ENCODE measurements at regions not wholly inside any gene's neighbourhood (a gene's known extent, or its start where the extent isn't known, plus 50 kb on each side); places are given as distances from the start of the nearest gene placed in this dataset.

- DNase-seq (ENCODE audit: low spot score): no peak
Observed at GRCh38 chr7:46003896-46004875, 83.1 kb upstream of the IGFBP3 start.

- DNase-seq (ENCODE audit: low spot score): no peak
Observed at GRCh38 chr7:46003161-46003560, 82.1 kb upstream of the IGFBP3 start.

- DNase-seq (ENCODE audit: low spot score): no peak
Observed at GRCh38 chr7:46000513-46000912, 79.4 kb upstream of the IGFBP3 start.

GRCh38 chr7:45999541-45999940, 78.5 kb upstream of the IGFBP3 start:
- DNase-seq (ENCODE audit: low spot score): no peak

- DNase-seq (ENCODE audit: low spot score): no peak
Observed at GRCh38 chr7:45998506-45998905, 77.4 kb upstream of the IGFBP3 start.

- DNase-seq (ENCODE audit: low spot score): no peak
Observed at GRCh38 chr7:45993621-45994020, 72.5 kb upstream of the IGFBP3 start.

GRCh38 chr7:45992826-45993225, 71.8 kb upstream of the IGFBP3 start:
- DNase-seq (ENCODE audit: low spot score): no peak

- DNase-seq (ENCODE audit: low spot score): no peak
Observed at GRCh38 chr7:45990276-45990675, 69.2 kb upstream of the IGFBP3 start.

GRCh38 chr7:45988405-45989057, 67.5 kb upstream of the IGFBP3 start:
- no peak for DNase-seq (ENCODE audit: low spot score)

GRCh38 chr7:45987521-45988290, 66.6 kb upstream of the IGFBP3 start:
- no peak for DNase-seq (ENCODE audit: low spot score)

- DNase-seq (ENCODE audit: low spot score): no peak
Observed at GRCh38 chr7:45986355-45987298, 65.6 kb upstream of the IGFBP3 start.

GRCh38 chr7:45985902-45986301, 64.8 kb upstream of the IGFBP3 start:
- DNase-seq (ENCODE audit: low spot score): no peak

GRCh38 chr7:45984386-45985295, 63.6 kb upstream of the IGFBP3 start:
- DNase-seq (ENCODE audit: low spot score): peak; percentile 40

GRCh38 chr7:45983720-45984255, 62.7 kb upstream of the IGFBP3 start:
- no peak for DNase-seq (ENCODE audit: low spot score)

GRCh38 chr7:45982907-45983719, 62.0 kb upstream of the IGFBP3 start:
- peak; percentile 29 for DNase-seq (ENCODE audit: low spot score)

- no peak for DNase-seq (ENCODE audit: low spot score)
Observed at GRCh38 chr7:45982132-45982531, 61.1 kb upstream of the IGFBP3 start.

GRCh38 chr7:45980973-45981372, 59.9 kb upstream of the IGFBP3 start:
- no peak for DNase-seq (ENCODE audit: low spot score)

GRCh38 chr7:45980181-45980905, 59.3 kb upstream of the IGFBP3 start:
- DNase-seq (ENCODE audit: low spot score): no peak

Measured in SK-N-DZ (cell line).